Neural progenitor cell (in vitro differentiated cells): ENCODE measurements at regions not wholly inside any gene's neighbourhood (a gene's known extent, or its start where the extent isn't known, plus 50 kb on each side); places are given as distances from the start of the nearest gene placed in this dataset.
A peak's percentile ranks its signal among the peaks of the same experiment; 100 is the strongest.

ENCODE experiments used
- DNase-seq: peaks from one replicate; pipeline ENCODE4 v3.0.0-alpha.2; 2016; ENCODE audit warnings: low spot score
- H2AFZ ChIP-seq: fragments of 200-600 bp; sonication (generic); replicated peaks from 2 replicates; pipeline ENCODE4 v1.6.1; 2016; ENCODE audit warnings: antibody characterized with exemption
- H3F3A ChIP-seq: fragments of 200-600 bp; sonication (generic); 2 replicates; pipeline ENCODE4 v1.6.1; 2016; ENCODE audit warnings: antibody characterized with exemption, low read depth
- H3K27ac ChIP-seq: fragments of 200-600 bp; sonication (generic); 2 replicates; pipeline ENCODE4 v1.5.1; 2016; ENCODE audit warnings: mild to moderate bottlenecking
- H3K27me3 ChIP-seq: fragments of 200-600 bp; sonication (generic); 2 replicates; pipeline ENCODE4 v1.6.1; 2016; ENCODE audit warnings: mild to moderate bottlenecking, moderate library complexity
- H3K36me3 ChIP-seq: fragments of 200-600 bp; sonication (generic); 2 replicates; pipeline ENCODE4 v1.5.1; 2016
- H3K4me1 ChIP-seq: fragments of 200-600 bp; sonication (generic); 2 replicates; pipeline ENCODE4 v1.6.1; 2016; ENCODE audit warnings: mixed run types
- H3K4me2 ChIP-seq: fragments of 200-600 bp; sonication (generic); 2 replicates; pipeline ENCODE4 v1.6.1; 2016
- H3K4me3 ChIP-seq: fragments of 200-600 bp; sonication (generic); 2 replicates; pipeline ENCODE4 v1.5.1; 2016
- H3K79me2 ChIP-seq: fragments of 200-600 bp; sonication (generic); 2 replicates; pipeline ENCODE4 v1.6.1; 2016; ENCODE audit warnings: low read depth
- H3K9ac ChIP-seq: fragments of 200-600 bp; sonication (generic); 2 replicates; pipeline ENCODE4 v1.6.1; 2016
- H3K9me3 ChIP-seq: fragments of 200-600 bp; sonication (generic); 2 replicates; pipeline ENCODE4 v1.5.1; 2016; ENCODE audit warnings: low read depth
- H4K20me1 ChIP-seq: fragments of 200-600 bp; sonication (generic); 2 replicates; pipeline ENCODE4 v1.6.1; 2016; ENCODE audit warnings: low read depth
- H3K27ac Mint-ChIP-seq: 3 replicates; pipeline ENCODE4 v1.8.0; 2021; ENCODE audit warnings: mixed read lengths
- H3K27me3 Mint-ChIP-seq: 2 replicates; pipeline ENCODE4 v1.8.0; 2022; ENCODE audit warnings: low read depth, mild to moderate bottlenecking, inconsistent platforms, moderate library complexity, mixed read lengths; ENCODE audit not compliant: insufficient read depth
- H3K36me3 Mint-ChIP-seq: 3 replicates; pipeline ENCODE4 v1.8.0; 2021; ENCODE audit warnings: mixed read lengths
- H3K4me1 Mint-ChIP-seq: 3 replicates; pipeline ENCODE4 v1.8.0; 2021; ENCODE audit warnings: mixed read lengths
- H3K4me3 Mint-ChIP-seq: 3 replicates; pipeline ENCODE4 v1.8.0; 2021; ENCODE audit warnings: mild to moderate bottlenecking, moderate library complexity, mixed read lengths
- H3K9me3 Mint-ChIP-seq: 3 replicates; pipeline ENCODE4 v1.8.0; 2020; ENCODE audit warnings: mixed read lengths
- EZH2 ChIP-seq: fragments of 200-600 bp; sonication (generic); IDR thresholded peaks from 2 replicates; pipeline ENCODE4 v1.6.1; 2017; ENCODE audit warnings: antibody characterized with exemption, mild to moderate bottlenecking, moderate library complexity
- EZH2phosphoT487 ChIP-seq: fragments of 200-600 bp; sonication (generic); IDR thresholded peaks from 2 replicates; pipeline ENCODE4 v1.6.1; 2017; ENCODE audit warnings: antibody characterized with exemption
- TF ChIP-seq, protein P1 (sequence below): fragments of 200-600 bp; sonication (generic); IDR thresholded peaks from 2 replicates; pipeline ENCODE4 v1.5.1; 2017; ENCODE audit warnings: antibody characterized with exemption, mild to moderate bottlenecking

DNA sequence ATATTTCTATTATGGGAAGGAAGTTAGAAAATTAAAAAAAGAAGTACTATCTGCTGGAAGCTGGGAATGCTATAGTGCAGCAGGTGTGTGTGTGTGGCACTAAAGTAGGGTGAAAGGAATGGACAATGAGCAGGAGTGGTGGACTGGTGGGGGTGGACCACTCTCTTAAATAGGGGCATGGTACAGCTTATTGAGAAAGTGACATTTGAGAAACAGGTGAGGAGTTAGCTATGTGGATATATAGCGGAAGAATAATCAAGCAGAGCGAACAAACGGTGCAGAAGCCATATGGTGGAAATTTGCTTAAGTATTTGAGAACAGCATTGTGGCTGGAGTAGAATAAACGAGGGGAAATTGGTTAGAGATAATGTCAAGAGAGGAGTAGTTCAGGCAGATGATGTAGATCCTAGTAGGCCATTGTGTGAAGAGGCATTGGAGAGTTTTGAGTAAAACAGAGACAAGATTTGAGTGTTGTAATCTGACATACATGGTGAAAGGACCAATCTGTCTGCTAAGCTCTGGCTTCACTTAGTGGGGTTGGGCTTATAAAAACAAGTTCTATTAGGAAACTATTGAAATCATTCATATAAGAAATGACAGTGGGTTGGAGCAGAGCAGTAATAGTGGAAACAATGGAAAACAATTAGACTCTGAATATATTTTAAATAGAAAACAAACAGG, 149.2 kb upstream of the SYT10 start:
- DNase-seq: no peak
- Mint-ChIP-seq H3K36me3 (no peaks in the 10 kb centered on the region), H3K27me3 (peaks cover 2% of the 10 kb centered on the region), H3K9me3 (peaks cover 6% of the 10 kb centered on the region), H3K4me1 (peaks cover 32% of the 10 kb centered on the region), H3K27ac (peak overlapping the region; percentile 44), H3K4me3 (no peak overlapping the region)
- Histone ChIP-seq H3K27me3 (no peaks in the 10 kb centered on the region), H2AFZ (no peak overlapping the region), H3K9me3 (no peaks in the 10 kb centered on the region), H3K9ac (no peak overlapping the region), H3K27ac (no peak overlapping the region), H3F3A (peaks cover 17% of the 10 kb centered on the region), H3K4me2 (peak overlapping the region; percentile 49), H3K36me3 (no peaks in the 10 kb centered on the region), H4K20me1 (no peaks in the 10 kb centered on the region), H3K79me2 (no peaks in the 10 kb centered on the region), H3K4me3 (no peak overlapping the region), H3K4me1 (peaks cover 24% of the 10 kb centered on the region)
- TF ChIP-seq, protein P1, sequence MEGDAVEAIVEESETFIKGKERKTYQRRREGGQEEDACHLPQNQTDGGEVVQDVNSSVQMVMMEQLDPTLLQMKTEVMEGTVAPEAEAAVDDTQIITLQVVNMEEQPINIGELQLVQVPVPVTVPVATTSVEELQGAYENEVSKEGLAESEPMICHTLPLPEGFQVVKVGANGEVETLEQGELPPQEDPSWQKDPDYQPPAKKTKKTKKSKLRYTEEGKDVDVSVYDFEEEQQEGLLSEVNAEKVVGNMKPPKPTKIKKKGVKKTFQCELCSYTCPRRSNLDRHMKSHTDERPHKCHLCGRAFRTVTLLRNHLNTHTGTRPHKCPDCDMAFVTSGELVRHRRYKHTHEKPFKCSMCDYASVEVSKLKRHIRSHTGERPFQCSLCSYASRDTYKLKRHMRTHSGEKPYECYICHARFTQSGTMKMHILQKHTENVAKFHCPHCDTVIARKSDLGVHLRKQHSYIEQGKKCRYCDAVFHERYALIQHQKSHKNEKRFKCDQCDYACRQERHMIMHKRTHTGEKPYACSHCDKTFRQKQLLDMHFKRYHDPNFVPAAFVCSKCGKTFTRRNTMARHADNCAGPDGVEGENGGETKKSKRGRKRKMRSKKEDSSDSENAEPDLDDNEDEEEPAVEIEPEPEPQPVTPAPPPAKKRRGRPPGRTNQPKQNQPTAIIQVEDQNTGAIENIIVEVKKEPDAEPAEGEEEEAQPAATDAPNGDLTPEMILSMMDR: no peak
- TF ChIP-seq EZH2: no peak
- TF ChIP-seq EZH2phosphoT487: no peak

DNA sequence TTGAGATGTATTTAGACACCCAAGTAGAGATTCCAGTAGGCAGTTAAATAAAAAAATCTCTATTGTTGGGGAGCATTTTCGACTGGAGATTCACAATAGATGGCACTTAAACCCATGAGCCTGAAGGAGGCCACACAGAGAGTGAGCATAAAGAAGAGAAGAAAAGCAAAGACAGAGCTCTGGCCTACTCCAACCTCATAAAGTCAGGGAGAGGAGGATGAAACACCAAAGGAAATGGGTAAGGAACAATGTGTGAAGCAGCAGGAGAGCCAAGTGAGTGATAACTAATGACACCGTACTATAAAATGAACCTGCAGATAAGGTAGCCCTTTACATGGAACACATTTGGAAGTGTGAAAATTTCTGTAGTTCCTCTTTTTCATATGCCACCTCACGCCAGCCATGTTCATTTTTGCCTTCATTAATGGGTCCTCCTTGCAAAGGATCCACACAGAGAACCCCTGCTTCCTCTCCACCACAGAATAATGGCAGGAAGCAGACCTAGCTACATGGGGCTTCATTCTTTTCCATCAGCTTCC, 150.0 kb upstream of the SYT10 start:
- H3K4me1 Mint-ChIP-seq: peaks cover 32% of the 10 kb centered on the region
- H3K27me3 ChIP-seq: no peaks in the 10 kb centered on the region
- H3K79me2 ChIP-seq: no peaks in the 10 kb centered on the region
- H3K27me3 Mint-ChIP-seq: peaks cover 2% of the 10 kb centered on the region
- H3K4me1 ChIP-seq: peaks cover 24% of the 10 kb centered on the region
- no peaks in the 10 kb centered on the region for H4K20me1 ChIP-seq
- H3K9me3 ChIP-seq: no peaks in the 10 kb centered on the region
- no peak overlapping the region for H3K4me3 Mint-ChIP-seq
- DNase-seq: peak; percentile 9
- H3K27ac ChIP-seq: no peak overlapping the region
- TF ChIP-seq, protein P1: no peak
- no peak for TF ChIP-seq EZH2phosphoT487
- no peak overlapping the region for H3K9ac ChIP-seq
- no peaks in the 10 kb centered on the region for H3K36me3 ChIP-seq
- H3K4me2 ChIP-seq: peak overlapping the region; percentile 17
- no peak overlapping the region for H3K27ac Mint-ChIP-seq
- H3F3A ChIP-seq: peaks cover 17% of the 10 kb centered on the region
- no peak overlapping the region for H2AFZ ChIP-seq
- H3K36me3 Mint-ChIP-seq: no peaks in the 10 kb centered on the region
- H3K9me3 Mint-ChIP-seq: peaks cover 4% of the 10 kb centered on the region
- no peak overlapping the region for H3K4me3 ChIP-seq

GRCh38 chr12:33593753-33594152, 154.1 kb upstream of the SYT10 start:
- Histone ChIP-seq H3K9ac (no peak overlapping the region), H3K4me3 (no peak overlapping the region), H2AFZ (no peak overlapping the region), H3K79me2 (no peaks in the 10 kb centered on the region), H3K36me3 (no peaks in the 10 kb centered on the region), H3K27me3 (no peaks in the 10 kb centered on the region), H3K9me3 (no peaks in the 10 kb centered on the region), H3K4me2 (no peak overlapping the region), H3K27ac (no peak overlapping the region), H3F3A (peaks cover 10% of the 10 kb centered on the region), H4K20me1 (no peaks in the 10 kb centered on the region), H3K4me1 (peaks cover 16% of the 10 kb centered on the region)
- Mint-ChIP-seq H3K27me3 (peaks cover 3% of the 10 kb centered on the region), H3K36me3 (no peaks in the 10 kb centered on the region), H3K4me3 (no peak overlapping the region), H3K27ac (no peak overlapping the region), H3K9me3 (no peaks in the 10 kb centered on the region), H3K4me1 (peaks cover 18% of the 10 kb centered on the region)
- no peak for DNase-seq
- no peak for TF ChIP-seq EZH2
- no peak for TF ChIP-seq EZH2phosphoT487
- TF ChIP-seq, protein P1: no peak
